Mammary epithelial cell (primary cell): ENCODE measurements at regions not wholly inside any gene's neighbourhood (a gene's known extent, or its start where the extent isn't known, plus 50 kb on each side); places are given as distances from the start of the nearest gene placed in this dataset.

ENCODE experiments used
- CTCF ChIP-seq, 2 donors: IDR thresholded peaks in 1 of 2; conservative IDR thresholded peaks in 1 of 2; 2 replicates each; pipeline ENCODE4 v1.5.1; 2011 to 2012; ENCODE audit warnings: inconsistent platforms in 2 of 2, low read length in 2 of 2, mild to moderate bottlenecking in 2 of 2, control low read depth in 1 of 2, low read depth in 1 of 2; ENCODE audit not compliant: insufficient read depth in 1 of 2; ENCODE audit errors: extremely low read depth in 1 of 2
- EZH2 ChIP-seq: IDR thresholded peaks from 2 replicates; pipeline ENCODE4 v1.6.1; 2012; ENCODE audit warnings: low read length, inconsistent platforms, borderline replicate concordance

GRCh38 chr17:13143001-13143400 is 125.2 kb upstream of the ELAC2 start:
- TF ChIP-seq CTCF (conservative IDR thresholded peaks at IDR 0.05 in 1 of 2, IDR thresholded peaks at IDR 0.05 in 1 of 2; ENCODE audit: extremely low read depth in 1 of 2, insufficient read depth in 1 of 2, low read depth in 1 of 2, low read length in 2 of 2) (no peak), EZH2 (no peak)
